PC-3 (cell line): ENCODE measurements at regions not wholly inside any gene's neighbourhood (a gene's known extent, or its start where the extent isn't known, plus 50 kb on each side); places are given as distances from the start of the nearest gene placed in this dataset.

Source experiments
- ATAC-seq: fragments of 200-7000 bp; cut with Tn5 transposase; 2 replicates; pipeline ENCODE4 v1.9.1; 2020; ENCODE audit warnings: mild to moderate bottlenecking, moderate library complexity
- BruUV-seq: library from RNA; stranded (reverse); fragments of 400-500 nt; replicated peaks from 2 replicates; lab custom pipeline; 2021; lab: Mats Ljungman, UMichigan
- CTCF ChIA-PET: fragments of 300-600 bp; sonication (Branson Sonifier 250); formaldehyde crosslinking; loops from one replicate; lab custom pipeline; 2022; ENCODE audit warnings: antibody characterized with exemption; lab: Charles Lee
- POLR2A ChIA-PET: fragments of 300-600 bp; sonication (Branson Sonifier 250); formaldehyde crosslinking; loops from one replicate; lab custom pipeline; 2022; ENCODE audit warnings: antibody characterized with exemption; ENCODE audit not compliant: unreplicated experiment; lab: Charles Lee
- DNase-seq: peaks from one replicate; pipeline ENCODE4 v3.0.0-alpha.2; 2015
- H2AFZ ChIP-seq: fragments of 300-600 bp; sonication (generic); 2 replicates; pipeline ENCODE4 v1.6.0; 2016; ENCODE audit warnings: antibody characterized with exemption, low read length
- H3F3A ChIP-seq: fragments of 300-600 bp; sonication (generic); one replicate; pipeline ENCODE4 v1.6.0; 2017; ENCODE audit warnings: antibody characterized with exemption, low read length, control low read depth, mild to moderate bottlenecking; ENCODE audit not compliant: unreplicated experiment
- H3K27ac ChIP-seq: fragments of 300-600 bp; sonication (generic); 2 replicates; pipeline ENCODE4 v1.5.1; 2016; ENCODE audit warnings: mild to moderate bottlenecking, low read length
- H3K27me3 ChIP-seq: fragments of 300-600 bp; sonication (generic); 2 replicates; pipeline ENCODE4 v1.6.1; 2016; ENCODE audit warnings: low read length, mixed read lengths
- H3K36me3 ChIP-seq: fragments of 300-600 bp; sonication (generic); 2 replicates; pipeline ENCODE4 v1.6.1; 2016; ENCODE audit warnings: low read depth, mixed run types, low read length, mixed read lengths
- H3K4me1 ChIP-seq: fragments of 300-600 bp; sonication (generic); 2 replicates; pipeline ENCODE4 v1.5.1; 2016; ENCODE audit warnings: low read length; ENCODE audit not compliant: insufficient read depth
- H3K4me2 ChIP-seq: fragments of 300-600 bp; sonication (generic); 2 replicates; pipeline ENCODE4 v1.6.0; 2016; ENCODE audit warnings: low read length
- H3K4me3 ChIP-seq: fragments of 300-600 bp; sonication (generic); 2 replicates; pipeline ENCODE4 v1.5.1; 2016; ENCODE audit warnings: mild to moderate bottlenecking, low read length, mixed read lengths
- H3K79me2 ChIP-seq: fragments of 300-600 bp; sonication (generic); 2 replicates; pipeline ENCODE4 v1.6.1; 2017; ENCODE audit warnings: low read length, mixed read lengths
- H3K9ac ChIP-seq: fragments of 300-600 bp; sonication (generic); 2 replicates; pipeline ENCODE4 v1.6.0; 2016; ENCODE audit warnings: mild to moderate bottlenecking, low read length
- H3K9me2 ChIP-seq: fragments of 300-600 bp; sonication (generic); replicated peaks from 2 replicates; pipeline ENCODE4 v1.6.1; 2016; ENCODE audit warnings: mixed run types, low read length, mixed read lengths
- H3K9me3 ChIP-seq: fragments of 300-600 bp; sonication (generic); 2 replicates; pipeline ENCODE4 v1.6.1; 2016; ENCODE audit warnings: low read length, mixed read lengths
- H4K20me1 ChIP-seq: fragments of 300-600 bp; sonication (generic); 2 replicates; pipeline ENCODE4 v1.6.1; 2016; ENCODE audit warnings: low read length, mixed read lengths
- CTCF ChIP-seq: fragments of 300-600 bp; sonication (generic); conservative IDR thresholded peaks from 2 replicates; pipeline ENCODE4 v1.5.1; 2017; ENCODE audit warnings: antibody characterized with exemption, low read depth, mild to moderate bottlenecking, low read length
- EZH2 ChIP-seq: fragments of 300-600 bp; sonication (generic); IDR thresholded peaks from one replicate; pipeline ENCODE4 v1.6.1; 2017; ENCODE audit warnings: antibody characterized with exemption, mild to moderate bottlenecking, low read length; ENCODE audit not compliant: unreplicated experiment
- EZH2phosphoT487 ChIP-seq: fragments of 300-600 bp; sonication (generic); IDR thresholded peaks from 2 replicates; pipeline ENCODE4 v1.6.1; 2018; ENCODE audit warnings: mild to moderate bottlenecking, antibody characterized with exemption, low read length, borderline replicate concordance
- intact Hi-C: fragments of 100-400 bp; cut with micrococcal nuclease; formaldehyde crosslinking; loops from 2 replicates; pipeline ENCODE4 v1.9.0; 2023

GRCh38 chr7:80309377-80309776 lies 174.7 kb downstream of the GNAI1 start:
- POLR2A ChIA-PET = no interaction called here

GRCh38 chr7:80307227-80307856 lies 172.7 kb downstream of the GNAI1 start:
- Histone ChIP-seq H2AFZ (no peak overlapping the region), H3K79me2 (no peaks in the 10 kb centered on the region), H3K9me2 (no peaks in the 10 kb centered on the region), H3F3A (no peaks in the 10 kb centered on the region), H3K9me3 (no peaks in the 10 kb centered on the region), H3K36me3 (no peaks in the 10 kb centered on the region), H3K4me3 (no peak overlapping the region), H4K20me1 (no peaks in the 10 kb centered on the region), H3K4me2 (no peak overlapping the region), H3K9ac (no peak overlapping the region), H3K27me3 (no peaks in the 10 kb centered on the region), H3K4me1 (peaks cover 11% of the 10 kb centered on the region), H3K27ac (no peak overlapping the region)
- no TSS peak for BruUV-seq
- intact Hi-C loops = no loop called here
- POLR2A ChIA-PET = no interaction called here
- ATAC-seq (no peak), DNase-seq (peak; percentile 10)
- TF ChIP-seq EZH2phosphoT487 (no peak), CTCF (no peak), EZH2 (no peak)
- CTCF ChIA-PET = no interaction called here

More at GRCh38 chr7:80309377-80309776, 174.7 kb downstream of the GNAI1 start:
- H3K27me3 ChIP-seq = no peaks in the 10 kb centered on the region
- H3K27ac ChIP-seq = no peak overlapping the region
- no peaks in the 10 kb centered on the region for H3K9me2 ChIP-seq
- H3K4me2 ChIP-seq = no peak overlapping the region
- no peak overlapping the region for H3K9ac ChIP-seq
- CTCF ChIA-PET = no interaction called here
- no peak overlapping the region for H3K4me3 ChIP-seq
- no peaks in the 10 kb centered on the region for H4K20me1 ChIP-seq
- no peak for DNase-seq
- no peaks in the 10 kb centered on the region for H3K9me3 ChIP-seq
- H3F3A ChIP-seq = no peaks in the 10 kb centered on the region
- H3K79me2 ChIP-seq = no peaks in the 10 kb centered on the region
- intact Hi-C loops = no loop called here
- TF ChIP-seq EZH2 (no peak), EZH2phosphoT487 (no peak), CTCF (no peak)
- no peak overlapping the region for H2AFZ ChIP-seq
- ATAC-seq = no peak
- BruUV-seq = no TSS peak
- no peaks in the 10 kb centered on the region for H3K36me3 ChIP-seq
- peaks cover 18% of the 10 kb centered on the region for H3K4me1 ChIP-seq

GRCh38 chr7:80303315-80303714 lies 168.7 kb downstream of the GNAI1 start:
- DNase-seq = no peak
- H2AFZ ChIP-seq = no peak overlapping the region
- no peaks in the 10 kb centered on the region for H3K9me2 ChIP-seq
- no peaks in the 10 kb centered on the region for H3K27me3 ChIP-seq
- no peak overlapping the region for H3K4me3 ChIP-seq
- no peaks in the 10 kb centered on the region for H3F3A ChIP-seq
- H3K36me3 ChIP-seq = no peaks in the 10 kb centered on the region
- ATAC-seq = no peak
- no peak for TF ChIP-seq CTCF
- POLR2A ChIA-PET = no interaction called here
- H3K9me3 ChIP-seq = no peaks in the 10 kb centered on the region
- no peaks in the 10 kb centered on the region for H3K4me1 ChIP-seq
- H4K20me1 ChIP-seq = no peaks in the 10 kb centered on the region
- BruUV-seq = no TSS peak
- H3K4me2 ChIP-seq = no peak overlapping the region
- no peak overlapping the region for H3K9ac ChIP-seq
- H3K27ac ChIP-seq = no peak overlapping the region
- CTCF ChIA-PET = no interaction called here
- intact Hi-C loops = no loop called here
- H3K79me2 ChIP-seq = no peaks in the 10 kb centered on the region
